ENCODE measurements at regions not wholly inside any gene's neighbourhood (a gene's known extent, or its start where the extent isn't known, plus 50 kb on each side); places are given as distances from the start of the nearest gene placed in this dataset.
"Not testable (repeated sequence)": the region's sequence is repeated elsewhere in the genome, so short reads cannot be mapped to it uniquely, and the experiment has no call there.

- TF ChIP-seq POLR2AphosphoS5 (IDR thresholded peaks at IDR 0.05), result no peak
- no peak for TF ChIP-seq EP300 (IDR thresholded peaks at IDR 0.05)
- TF ChIP-seq CTCF (IDR thresholded peaks at IDR 0.05), result no peak
- no peak for TF ChIP-seq POLR2A (IDR thresholded peaks at IDR 0.05)
- DNase-seq (ENCODE audit: low spot score in 2 of 2), result no peak
- H3K9me3 ChIP-seq, result no peaks in the 10 kb centered on the region
- 77% methylated on average over 6 of the region's 6 CpGs for WGBS
- no peaks in the 10 kb centered on the region for H3K36me3 ChIP-seq
- H3K4me3 ChIP-seq, result no peak overlapping the region
- peaks cover 4% of the 10 kb centered on the region for H3K4me1 ChIP-seq
- H3K27ac ChIP-seq, result no peak overlapping the region
- H3K27me3 ChIP-seq, result no peaks in the 10 kb centered on the region
These were observed 287.8 kb upstream of the SATB1 start for GRCh38 chr3:18712713-18713576.

GRCh38 chr3:18704326-18704725 is 279.2 kb upstream of the SATB1 start:
- DNase-seq (ENCODE audit: low spot score in 2 of 2), result no peak
- Histone ChIP-seq H3K4me1 (no peaks in the 10 kb centered on the region), H3K4me3 (no peak overlapping the region), H3K9me3 (peaks cover 7% of the 10 kb centered on the region), H3K27me3 (no peaks in the 10 kb centered on the region), H3K36me3 (no peaks in the 10 kb centered on the region), H3K27ac (no peak overlapping the region)
- TF ChIP-seq EP300 (IDR thresholded peaks at IDR 0.05) (no peak), POLR2A (IDR thresholded peaks at IDR 0.05) (no peak), CTCF (IDR thresholded peaks at IDR 0.05) (no peak), POLR2AphosphoS5 (IDR thresholded peaks at IDR 0.05) (no peak)

- no peak overlapping the region for H3K27ac ChIP-seq
- H3K27me3 ChIP-seq, result no peaks in the 10 kb centered on the region
- DNase-seq (ENCODE audit: low spot score in 2 of 2), result no peak
- TF ChIP-seq POLR2A (IDR thresholded peaks at IDR 0.05), result no peak
- no peak for TF ChIP-seq EP300 (IDR thresholded peaks at IDR 0.05)
- no peak for TF ChIP-seq CTCF (IDR thresholded peaks at IDR 0.05)
- no peak for TF ChIP-seq POLR2AphosphoS5 (IDR thresholded peaks at IDR 0.05)
- H3K9me3 ChIP-seq, result peaks cover 7% of the 10 kb centered on the region
- no peak overlapping the region for H3K4me3 ChIP-seq
- H3K36me3 ChIP-seq, result no peaks in the 10 kb centered on the region
- no peaks in the 10 kb centered on the region for H3K4me1 ChIP-seq
These were observed 278.7 kb upstream of the SATB1 start for GRCh38 chr3:18703798-18704197.

GRCh38 chr3:18693588-18694329 is 268.6 kb upstream of the SATB1 start:
- H3K27me3 ChIP-seq; H3K4me3 ChIP-seq; DNase-seq (ENCODE audit: low spot score in 2 of 2); H3K4me1 ChIP-seq; H3K36me3 ChIP-seq; H3K9me3 ChIP-seq; H3K27ac ChIP-seq: not testable (repeated sequence)
- WGBS, result 93% methylated on average over 31 of the region's 33 CpGs

- TF ChIP-seq CTCF (IDR thresholded peaks at IDR 0.05) (no peak), EP300 (IDR thresholded peaks at IDR 0.05) (no peak), POLR2A (IDR thresholded peaks at IDR 0.05) (no peak)
- WGBS, result 67% methylated on average over 4 of the region's 4 CpGs
These were observed 262.1 kb upstream of the SATB1 start for GRCh38 chr3:18687286-18687685.

More at GRCh38 chr3:18687286-18687685, 262.1 kb upstream of the SATB1 start:
- Histone ChIP-seq H3K4me3 (no peak overlapping the region), H3K36me3 (no peaks in the 10 kb centered on the region), H3K9me3 (no peaks in the 10 kb centered on the region), H3K27ac (no peak overlapping the region), H3K4me1 (no peaks in the 10 kb centered on the region), H3K27me3 (no peaks in the 10 kb centered on the region)
- no peak for DNase-seq (ENCODE audit: low spot score in 2 of 2)

Measured in suprapubic skin (tissue), 4 donors.